Suprapubic skin (tissue), 3 donors: ENCODE measurements at regions not wholly inside any gene's neighbourhood (a gene's known extent, or its start where the extent isn't known, plus 50 kb on each side); places are given as distances from the start of the nearest gene placed in this dataset.

Source experiments
- CTCF ChIP-seq, 2 donors: fragments of 200-600 bp in 1 of 2; fragments of 450-650 bp in 1 of 2; sonication (generic) in 1 of 2; IDR thresholded peaks; one replicate each; pipeline ENCODE4 v1.5.1; 2016 to 2019; ENCODE audit warnings: antibody characterized with exemption in 2 of 2, mild to moderate bottlenecking in 1 of 2, moderate library complexity in 1 of 2
- EP300 ChIP-seq: sonication (generic); formaldehyde crosslinking; IDR thresholded peaks from one replicate; pipeline ENCODE4 v1.6.1; 2017; ENCODE audit warnings: antibody characterized with exemption
- POLR2A ChIP-seq, 2 donors: fragments of 450-650 bp; IDR thresholded peaks; one replicate each; pipeline ENCODE4 v1.6.1; 2017; ENCODE audit warnings: antibody characterized with exemption in 2 of 2, mild to moderate bottlenecking in 2 of 2, moderate library complexity in 2 of 2

- TF ChIP-seq CTCF (IDR thresholded peaks at IDR 0.05) = no peak
- TF ChIP-seq EP300 = no peak
- no peak for TF ChIP-seq POLR2A (IDR thresholded peaks at IDR 0.05)
Measured at GRCh38 chr7:128157906-128158305, 83.2 kb upstream of the LEP start.
